CD4-positive, alpha-beta T cell (primary cell): ENCODE measurements at regions not wholly inside any gene's neighbourhood (a gene's known extent, or its start where the extent isn't known, plus 50 kb on each side); places are given as distances from the start of the nearest gene placed in this dataset.

Source experiments
- ATAC-seq: fragments of 200-7000 bp; cut with Tn5 transposase; one replicate; pipeline ENCODE4 v1.10.0; 2022; ENCODE audit warnings: mild to moderate bottlenecking; ENCODE audit not compliant: poor library complexity
- CTCF ChIA-PET: fragments of 350-600 bp; sonication (Branson Sonifier 250); formaldehyde crosslinking; loops from one replicate; lab custom pipeline; 2021; ENCODE audit warnings: antibody characterized with exemption, inconsistent platforms; lab: Charles Lee
- POLR2A ChIA-PET: fragments of 350-600 bp; sonication (Branson Sonifier 250); formaldehyde crosslinking; loops from one replicate; lab custom pipeline; 2021; ENCODE audit warnings: antibody characterized with exemption, inconsistent platforms; lab: Charles Lee
- DNase-seq, 14 experiments: peaks; one replicate each; pipeline ENCODE4 v3.0.0-alpha.2; 2013 to 2020; ENCODE audit warnings: mixed read lengths in 2 of 14
- H3K27ac ChIP-seq, 2 donors: one replicate each; pipeline versions ENCODE4 v1.5.1 to v1.7.0; 2013; ENCODE audit warnings: low read length in 2 of 2, low read depth in 1 of 2, mild to moderate bottlenecking in 1 of 2
- H3K27me3 ChIP-seq, 2 experiments: 1 replicate in 1 of 2; 2 replicates in 1 of 2; pipeline versions ENCODE4 v1.6.1 to v1.7.0; 2013; ENCODE audit warnings: low read length in 2 of 2, control low read depth in 1 of 2, mild to moderate bottlenecking in 1 of 2, moderate library complexity in 1 of 2; ENCODE audit not compliant: insufficient read depth in 2 of 2, control insufficient read depth in 1 of 2
- H3K36me3 ChIP-seq: one replicate; pipeline ENCODE4 v1.6.1; 2013; ENCODE audit warnings: low read length, control low read depth; ENCODE audit not compliant: insufficient read depth
- H3K4me1 ChIP-seq: one replicate; pipeline ENCODE4 v1.6.1; 2013; ENCODE audit warnings: low read length, control low read depth; ENCODE audit not compliant: insufficient read depth
- H3K4me3 ChIP-seq: one replicate; pipeline ENCODE4 v1.5.1; 2013; ENCODE audit warnings: mild to moderate bottlenecking, low read length, moderate library complexity
- H3K9me3 ChIP-seq, 2 experiments: 1 replicate in 1 of 2; 2 replicates in 1 of 2; pipeline versions ENCODE4 v1.6.1 to v1.7.0; 2013; ENCODE audit warnings: low read length in 2 of 2, mild to moderate bottlenecking in 2 of 2, control low read depth in 1 of 2, moderate library complexity in 1 of 2; ENCODE audit not compliant: control insufficient read depth in 1 of 2, insufficient read depth in 1 of 2
- H3K27ac Mint-ChIP-seq: one replicate; pipeline ENCODE4 v1.8.0; 2020; ENCODE audit warnings: mixed read lengths
- H3K27me3 Mint-ChIP-seq: one replicate; pipeline ENCODE4 v1.8.0; 2021; ENCODE audit warnings: mixed read lengths
- H3K36me3 Mint-ChIP-seq: one replicate; pipeline ENCODE4 v1.8.0; 2021; ENCODE audit warnings: low read depth, mixed read lengths
- H3K4me1 Mint-ChIP-seq: one replicate; pipeline ENCODE4 v1.8.0; 2021; ENCODE audit warnings: low read depth, mixed read lengths
- H3K4me3 Mint-ChIP-seq: one replicate; pipeline ENCODE4 v1.8.0; 2020; ENCODE audit warnings: mild to moderate bottlenecking, mixed read lengths
- H3K9me3 Mint-ChIP-seq: one replicate; pipeline ENCODE4 v1.8.0; 2020; ENCODE audit warnings: mixed read lengths
- CTCF ChIP-seq: fragments of 200-600 bp; IDR thresholded peaks from one replicate; pipeline ENCODE4 v1.8.0; 2022; ENCODE audit warnings: antibody characterized with exemption, mild to moderate bottlenecking
- intact Hi-C, 2 experiments: fragments of 100-400 bp; cut with DNase I in 1 of 2; cut with micrococcal nuclease in 1 of 2; formaldehyde crosslinking; loops; one replicate each; pipeline versions ENCODE4 v1.15.1 to v1.9.0; 2023 to 2025; cut with DNase I, micrococcal nuclease

- ATAC-seq = no peak
- POLR2A ChIA-PET = no interaction called here
- H3K4me3 ChIP-seq = no peak overlapping the region
- no peaks in the 10 kb centered on the region for H3K36me3 ChIP-seq
- intact Hi-C loops = no loop called here
- Mint-ChIP-seq H3K36me3 (no peaks in the 10 kb centered on the region), H3K27ac (no peak overlapping the region), H3K27me3 (peaks cover 4% of the 10 kb centered on the region), H3K4me1 (no peaks in the 10 kb centered on the region), H3K4me3 (no peak overlapping the region), H3K9me3 (no peaks in the 10 kb centered on the region)
- no peak overlapping the region for H3K27ac ChIP-seq
- CTCF ChIA-PET = no interaction called here
- H3K4me1 ChIP-seq = no peaks in the 10 kb centered on the region
- H3K27me3 ChIP-seq = no peaks in the 10 kb centered on the region
- TF ChIP-seq CTCF = no peak
- H3K9me3 ChIP-seq = peaks cover 0 to 5% of the 10 kb centered on the region in 2 experiments
- no peak for DNase-seq
Observed at GRCh38 chr2:238703436-238703835, 144.4 kb upstream of the TWIST2 start.

- intact Hi-C loops = no loop called here
- Histone ChIP-seq H3K4me1 (no peaks in the 10 kb centered on the region), H3K27ac (no peak overlapping the region), H3K9me3 (peaks cover 0 to 5% of the 10 kb centered on the region in 2 experiments), H3K4me3 (no peak overlapping the region), H3K36me3 (no peaks in the 10 kb centered on the region), H3K27me3 (no peaks in the 10 kb centered on the region)
- no peak for DNase-seq
- TF ChIP-seq CTCF = no peak
- Mint-ChIP-seq H3K36me3 (no peaks in the 10 kb centered on the region), H3K27ac (no peak overlapping the region), H3K27me3 (peaks cover 4% of the 10 kb centered on the region), H3K4me3 (no peak overlapping the region), H3K4me1 (no peaks in the 10 kb centered on the region), H3K9me3 (no peaks in the 10 kb centered on the region)
- CTCF ChIA-PET = no interaction called here
- POLR2A ChIA-PET = no interaction called here
- no peak for ATAC-seq
Observed at GRCh38 chr2:238704471-238705225, 143.2 kb upstream of the TWIST2 start.

DNA sequence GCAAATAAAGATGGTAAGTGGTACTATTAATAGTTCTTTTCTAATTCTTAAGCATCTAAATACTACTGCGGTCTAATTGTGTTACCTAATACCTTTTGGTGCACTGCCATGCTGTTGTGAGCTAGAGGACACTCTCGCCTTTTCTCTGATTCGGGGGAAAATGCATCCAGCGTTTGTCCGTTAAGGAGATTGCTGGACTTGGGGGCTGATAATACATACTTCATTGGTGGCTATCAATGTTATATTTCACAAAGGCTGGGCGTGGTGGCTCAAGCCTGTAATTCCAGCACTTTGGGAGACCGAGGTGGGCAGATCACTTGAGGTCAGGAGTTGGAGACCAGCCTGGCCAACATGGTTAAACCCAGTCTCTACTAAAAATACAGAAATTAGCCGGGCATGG, 141.7 kb upstream of the TWIST2 start:
- H3K27me3 Mint-ChIP-seq = peaks cover 4% of the 10 kb centered on the region
- no peaks in the 10 kb centered on the region for H3K4me1 Mint-ChIP-seq
- Histone ChIP-seq H3K9me3 (peaks cover 0 to 3% of the 10 kb centered on the region in 2 experiments), H3K36me3 (no peaks in the 10 kb centered on the region), H3K4me3 (no peak overlapping the region), H3K27ac (no peak overlapping the region), H3K27me3 (peaks cover 0 to 5% of the 10 kb centered on the region in 2 experiments), H3K4me1 (no peaks in the 10 kb centered on the region)
- no peak for TF ChIP-seq CTCF
- H3K4me3 Mint-ChIP-seq = no peak overlapping the region
- ChIA-PET POLR2A (no interaction called here), CTCF (no interaction called here)
- ATAC-seq (no peak), DNase-seq (no peak)
- H3K36me3 Mint-ChIP-seq = no peaks in the 10 kb centered on the region
- H3K27ac Mint-ChIP-seq = no peak overlapping the region
- intact Hi-C loops = no loop called here
- no peaks in the 10 kb centered on the region for H3K9me3 Mint-ChIP-seq
